Activated T-helper 17 cell treated with anti-CD3 and anti-CD28 coated beads, Interleukin-2, amount 50 U/mL, for 72 hours (primary cell): ENCODE measurements at regions not wholly inside any gene's neighbourhood (a gene's known extent, or its start where the extent isn't known, plus 50 kb on each side); places are given as distances from the start of the nearest gene placed in this dataset.
"Not testable (repeated sequence)": the region's sequence is repeated elsewhere in the genome, so short reads cannot be mapped to it uniquely, and the experiment has no call there.

Experiments
- ATAC-seq: fragments of 150-1000 bp; cut with Tn5 transposase; replicated peaks from 2 replicates; pipeline ENCODE4 v1.10.0; 2021; ENCODE audit warnings: mild to moderate bottlenecking, moderate library complexity
- H3K27ac Mint-ChIP-seq: one replicate; pipeline ENCODE4 v1.8.0; 2022; ENCODE audit warnings: mixed read lengths
- H3K27me3 Mint-ChIP-seq: one replicate; pipeline ENCODE4 v1.8.0; 2022; ENCODE audit warnings: mixed read lengths
- H3K36me3 Mint-ChIP-seq: one replicate; pipeline ENCODE4 v1.8.0; 2022; ENCODE audit warnings: low read depth, mild to moderate bottlenecking, mixed read lengths
- H3K4me1 Mint-ChIP-seq: one replicate; pipeline ENCODE4 v1.8.0; 2022; ENCODE audit warnings: mixed read lengths
- H3K4me3 Mint-ChIP-seq: one replicate; pipeline ENCODE4 v1.8.0; 2022; ENCODE audit warnings: mild to moderate bottlenecking, mixed read lengths
- H3K9me3 Mint-ChIP-seq: one replicate; pipeline ENCODE4 v1.8.0; 2022; ENCODE audit warnings: mixed read lengths

- no peak for ATAC-seq
Observed at GRCh38 chr9:115335439-115335838, 217.5 kb upstream of the TNC start.

GRCh38 chr9:115340314-115340713, 222.4 kb upstream of the TNC start:
- no peak for ATAC-seq
- peaks cover 17% of the 10 kb centered on the region for H3K27me3 Mint-ChIP-seq
- no peaks in the 10 kb centered on the region for H3K9me3 Mint-ChIP-seq
- H3K4me1 Mint-ChIP-seq, result no peaks in the 10 kb centered on the region
- no peak overlapping the region for H3K4me3 Mint-ChIP-seq
- H3K27ac Mint-ChIP-seq, result no peak overlapping the region
- H3K36me3 Mint-ChIP-seq, result no peaks in the 10 kb centered on the region

More at GRCh38 chr9:115335439-115335838, 217.5 kb upstream of the TNC start:
- Mint-ChIP-seq H3K27ac (no peak overlapping the region), H3K9me3 (no peaks in the 10 kb centered on the region), H3K4me1 (no peaks in the 10 kb centered on the region), H3K36me3 (no peaks in the 10 kb centered on the region), H3K4me3 (no peak overlapping the region), H3K27me3 (peaks cover 22% of the 10 kb centered on the region)

- no peaks in the 10 kb centered on the region for H3K4me1 Mint-ChIP-seq
- peaks cover 17% of the 10 kb centered on the region for H3K27me3 Mint-ChIP-seq
- no peaks in the 10 kb centered on the region for H3K9me3 Mint-ChIP-seq
- H3K27ac Mint-ChIP-seq, result no peak overlapping the region
- no peaks in the 10 kb centered on the region for H3K36me3 Mint-ChIP-seq
- ATAC-seq, result no peak
- H3K4me3 Mint-ChIP-seq, result no peak overlapping the region
Observed at GRCh38 chr9:115341426-115341825, 223.5 kb upstream of the TNC start.

GRCh38 chr9:115347776-115348175, 229.8 kb upstream of the TNC start:
- H3K4me1 Mint-ChIP-seq, H3K27ac Mint-ChIP-seq, ATAC-seq, H3K36me3 Mint-ChIP-seq, H3K9me3 Mint-ChIP-seq, H3K4me3 Mint-ChIP-seq, H3K27me3 Mint-ChIP-seq: not testable (repeated sequence)

GRCh38 chr9:115348936-115349335, 231.0 kb upstream of the TNC start:
- H3K36me3 Mint-ChIP-seq, H3K4me3 Mint-ChIP-seq, H3K4me1 Mint-ChIP-seq, H3K27ac Mint-ChIP-seq, H3K9me3 Mint-ChIP-seq, ATAC-seq, H3K27me3 Mint-ChIP-seq: not testable (repeated sequence)

GRCh38 chr9:115349542-115349941, 231.6 kb upstream of the TNC start:
- Mint-ChIP-seq H3K4me3 (no peak overlapping the region), H3K9me3 (no peaks in the 10 kb centered on the region), H3K27ac (no peak overlapping the region), H3K4me1 (no peaks in the 10 kb centered on the region), H3K36me3 (no peaks in the 10 kb centered on the region), H3K27me3 (no peaks in the 10 kb centered on the region)
- ATAC-seq, result no peak

- no peak overlapping the region for H3K27ac Mint-ChIP-seq
- no peaks in the 10 kb centered on the region for H3K4me1 Mint-ChIP-seq
- ATAC-seq, result no peak
- H3K4me3 Mint-ChIP-seq, result no peak overlapping the region
- H3K36me3 Mint-ChIP-seq, result no peaks in the 10 kb centered on the region
- H3K27me3 Mint-ChIP-seq, result no peaks in the 10 kb centered on the region
- H3K9me3 Mint-ChIP-seq, result no peaks in the 10 kb centered on the region
Observed at GRCh38 chr9:115350548-115350947, 232.6 kb upstream of the TNC start.

GRCh38 chr9:115353681-115354080, 235.7 kb upstream of the TNC start:
- no peak for ATAC-seq
- Mint-ChIP-seq H3K27me3 (peaks cover 4% of the 10 kb centered on the region), H3K9me3 (no peaks in the 10 kb centered on the region), H3K4me3 (no peak overlapping the region), H3K36me3 (no peaks in the 10 kb centered on the region), H3K27ac (no peak overlapping the region), H3K4me1 (no peaks in the 10 kb centered on the region)

GRCh38 chr9:115357821-115358220, 239.9 kb upstream of the TNC start:
- H3K9me3 Mint-ChIP-seq, result no peaks in the 10 kb centered on the region
- H3K27me3 Mint-ChIP-seq, result peaks cover 9% of the 10 kb centered on the region
- H3K36me3 Mint-ChIP-seq, result no peaks in the 10 kb centered on the region
- no peak overlapping the region for H3K27ac Mint-ChIP-seq
- ATAC-seq, result no peak
- H3K4me1 Mint-ChIP-seq, result no peaks in the 10 kb centered on the region
- H3K4me3 Mint-ChIP-seq, result no peak overlapping the region

GRCh38 chr9:115359017-115359780, 241.2 kb upstream of the TNC start:
- ATAC-seq, result no peak
- Mint-ChIP-seq H3K27me3 (peaks cover 9% of the 10 kb centered on the region), H3K4me1 (no peaks in the 10 kb centered on the region), H3K36me3 (no peaks in the 10 kb centered on the region), H3K9me3 (no peaks in the 10 kb centered on the region), H3K4me3 (no peak overlapping the region), H3K27ac (no peak overlapping the region)

GRCh38 chr9:115360122-115360521, 242.2 kb upstream of the TNC start:
- H3K9me3 Mint-ChIP-seq, result no peaks in the 10 kb centered on the region
- H3K27me3 Mint-ChIP-seq, result peaks cover 9% of the 10 kb centered on the region
- no peak overlapping the region for H3K27ac Mint-ChIP-seq
- no peak overlapping the region for H3K4me3 Mint-ChIP-seq
- no peaks in the 10 kb centered on the region for H3K4me1 Mint-ChIP-seq
- H3K36me3 Mint-ChIP-seq, result no peaks in the 10 kb centered on the region
- ATAC-seq, result no peak

- no peak overlapping the region for H3K27ac Mint-ChIP-seq
- H3K4me1 Mint-ChIP-seq, result no peaks in the 10 kb centered on the region
Observed at GRCh38 chr9:115362101-115362500, 244.1 kb upstream of the TNC start.

GRCh38 chr9:115362640-115363039, 244.7 kb upstream of the TNC start:
- no peak for ATAC-seq
- Mint-ChIP-seq H3K27me3 (peaks cover 9% of the 10 kb centered on the region), H3K27ac (no peak overlapping the region), H3K36me3 (no peaks in the 10 kb centered on the region), H3K9me3 (no peaks in the 10 kb centered on the region), H3K4me1 (no peaks in the 10 kb centered on the region), H3K4me3 (no peak overlapping the region)

More at GRCh38 chr9:115362101-115362500, 244.1 kb upstream of the TNC start:
- H3K36me3 Mint-ChIP-seq, result no peaks in the 10 kb centered on the region
- peaks cover 9% of the 10 kb centered on the region for H3K27me3 Mint-ChIP-seq
- ATAC-seq, result no peak
- no peaks in the 10 kb centered on the region for H3K9me3 Mint-ChIP-seq
- no peak overlapping the region for H3K4me3 Mint-ChIP-seq

GRCh38 chr9:115364991-115365390, 247.0 kb upstream of the TNC start:
- ATAC-seq, result no peak
- H3K4me3 Mint-ChIP-seq, result no peak overlapping the region
- H3K4me1 Mint-ChIP-seq, result no peaks in the 10 kb centered on the region
- peaks cover under 1% of the 10 kb centered on the region for H3K27me3 Mint-ChIP-seq
- H3K36me3 Mint-ChIP-seq, result no peaks in the 10 kb centered on the region
- H3K9me3 Mint-ChIP-seq, result no peaks in the 10 kb centered on the region
- H3K27ac Mint-ChIP-seq, result no peak overlapping the region

GRCh38 chr9:115367321-115367720, 249.4 kb upstream of the TNC start:
- Mint-ChIP-seq H3K9me3 (peaks cover 3% of the 10 kb centered on the region), H3K4me3 (no peak overlapping the region), H3K27ac (no peak overlapping the region), H3K27me3 (peaks cover 4% of the 10 kb centered on the region), H3K36me3 (no peaks in the 10 kb centered on the region), H3K4me1 (no peaks in the 10 kb centered on the region)
- ATAC-seq, result no peak
